K562 (cell line): ENCODE measurements at regions not wholly inside any gene's neighbourhood (a gene's known extent, or its start where the extent isn't known, plus 50 kb on each side); places are given as distances from the start of the nearest gene placed in this dataset.

Experiments used
- BCL6 ChIP-seq: fragments of 250-450 bp; sonication (Bioruptor Pico); IDR thresholded peaks from 2 replicates; pipeline ENCODE4 v1.4.0; 2020
- BCOR ChIP-seq: fragments of 450-650 bp; IDR thresholded peaks from 2 replicates; pipeline ENCODE4 v1.6.1; 2016
- BMI1 ChIP-seq: fragments of 150-350 bp; IDR thresholded peaks from 2 replicates; pipeline ENCODE4 v1.6.1; 2014; ENCODE audit warnings: low read length
- FOXK2 ChIP-seq, 2 experiments: fragments of 450-650 bp; IDR thresholded peaks in 1 of 2; conservative IDR thresholded peaks in 1 of 2; 2 replicates each; pipeline ENCODE4 v1.6.1; 2016; ENCODE audit warnings: low read depth in 2 of 2, mild to moderate bottlenecking in 1 of 2
- GABPA ChIP-seq: fragments of 200-800 bp; sonication (Bioruptor generic); conservative IDR thresholded peaks from 2 replicates; pipeline ENCODE4 v1.6.1; 2016; ENCODE audit warnings: low read depth, missing genetic modification characterization, missing compliant biosample characterization
- GTF2E2 ChIP-seq: fragments of 200-800 bp; sonication (Bioruptor generic); IDR thresholded peaks from 2 replicates; pipeline ENCODE4 v1.6.1; 2016; ENCODE audit warnings: missing genetic modification characterization, missing compliant biosample characterization
- HDAC6 ChIP-seq: IDR thresholded peaks from 2 replicates; pipeline ENCODE4 v1.6.1; 2012; ENCODE audit warnings: low read depth, mild to moderate bottlenecking, control low read depth, inconsistent platforms, low read length, moderate library complexity
- HDAC8 ChIP-seq: fragments of 450-650 bp; IDR thresholded peaks from 2 replicates; pipeline ENCODE4 v1.6.1; 2016; ENCODE audit warnings: mild to moderate bottlenecking, missing genetic modification characterization, moderate library complexity, missing compliant biosample characterization
- JUNB ChIP-seq: fragments of 450-650 bp; formaldehyde crosslinking; conservative IDR thresholded peaks from 2 replicates; pipeline ENCODE4 v1.4.0; 2020; ENCODE audit warnings: mild to moderate bottlenecking
- MEF2D ChIP-seq: conservative IDR thresholded peaks from 2 replicates; pipeline ENCODE4 v1.6.1; 2016; ENCODE audit warnings: low read depth, missing genetic modification characterization, missing compliant biosample characterization
- NFE2L1 ChIP-seq: fragments of 450-650 bp; IDR thresholded peaks from 2 replicates; pipeline ENCODE4 v1.6.1; 2016; ENCODE audit warnings: missing genetic modification characterization, low read depth, mild to moderate bottlenecking, missing compliant biosample characterization, moderate library complexity, borderline replicate concordance
- NRF1 ChIP-seq, 2 experiments: fragments of 450-650 bp; IDR thresholded peaks in 1 of 2; conservative IDR thresholded peaks in 1 of 2; 2 replicates each; pipeline ENCODE4 v1.6.1; 2014; ENCODE audit warnings: mild to moderate bottlenecking in 2 of 2
- POLR2AphosphoS5 ChIP-seq: IDR thresholded peaks from 2 replicates; pipeline ENCODE4 v1.6.1; 2011; ENCODE audit warnings: mild to moderate bottlenecking, low read depth, low read length, moderate library complexity; ENCODE audit not compliant: control insufficient read depth, insufficient read depth
- RCOR1 ChIP-seq, 2 experiments: IDR thresholded peaks; 2 replicates each; pipeline ENCODE4 v1.6.1; 2012; ENCODE audit warnings: low read depth in 2 of 2, low read length in 2 of 2, borderline replicate concordance in 1 of 2, improper control_type of control experiment in 1 of 2
- STAT5B ChIP-seq: fragments of 250-450 bp; sonication (Bioruptor Pico); IDR thresholded peaks from 2 replicates; pipeline ENCODE4 v1.8.0; 2021; ENCODE audit warnings: mild to moderate bottlenecking, inconsistent platforms
- ZBTB8A ChIP-seq: fragments of 450-650 bp; IDR thresholded peaks from 2 replicates; pipeline ENCODE4 v1.6.1; 2018; ENCODE audit warnings: mild to moderate bottlenecking, moderate library complexity; ENCODE audit not compliant: partially characterized antibody
- ZFX ChIP-seq: sonication (generic); formaldehyde crosslinking; IDR thresholded peaks from 2 replicates; pipeline ENCODE4 v1.8.0; 2022; ENCODE audit warnings: mild to moderate bottlenecking, missing genetic modification reagents, moderate library complexity
- ZNF232 ChIP-seq: sonication (generic); formaldehyde crosslinking; IDR thresholded peaks from 2 replicates; pipeline ENCODE4 v1.8.0; 2022; ENCODE audit warnings: mild to moderate bottlenecking, missing genetic modification reagents
- ZNF282 ChIP-seq: sonication (generic); formaldehyde crosslinking; IDR thresholded peaks from 2 replicates; pipeline ENCODE4 v1.8.1; 2023; ENCODE audit warnings: missing genetic modification reagents
- ZNF436 ChIP-seq: fragments of 250-450, 450-650 bp; sonication (Bioruptor Pico); formaldehyde crosslinking; IDR thresholded peaks from 2 replicates; pipeline ENCODE4 v1.7.0; 2020; ENCODE audit warnings: mild to moderate bottlenecking
- ZNF778 ChIP-seq: fragments of 450-650 bp; formaldehyde crosslinking; IDR thresholded peaks from 2 replicates; pipeline ENCODE4 v1.4.0; 2020; ENCODE audit warnings: mild to moderate bottlenecking, moderate library complexity
- TF ChIP-seq, protein P1 (sequence below): fragments of 250-450 bp; sonication (Bioruptor Pico); IDR thresholded peaks from 2 replicates; pipeline ENCODE4 v1.5.0; 2021; ENCODE audit warnings: mild to moderate bottlenecking, borderline replicate concordance
- TF ChIP-seq, protein P2 (sequence below): IDR thresholded peaks from 2 replicates; pipeline ENCODE4 v1.6.1; 2012; ENCODE audit warnings: low read depth, low read length, improper control_type of control experiment, borderline replicate concordance
- TF ChIP-seq, protein P3 (sequence below): fragments of 450-650 bp; IDR thresholded peaks from 2 replicates; pipeline ENCODE4 v1.6.1; 2017; ENCODE audit warnings: antibody characterized with exemption

DNA sequence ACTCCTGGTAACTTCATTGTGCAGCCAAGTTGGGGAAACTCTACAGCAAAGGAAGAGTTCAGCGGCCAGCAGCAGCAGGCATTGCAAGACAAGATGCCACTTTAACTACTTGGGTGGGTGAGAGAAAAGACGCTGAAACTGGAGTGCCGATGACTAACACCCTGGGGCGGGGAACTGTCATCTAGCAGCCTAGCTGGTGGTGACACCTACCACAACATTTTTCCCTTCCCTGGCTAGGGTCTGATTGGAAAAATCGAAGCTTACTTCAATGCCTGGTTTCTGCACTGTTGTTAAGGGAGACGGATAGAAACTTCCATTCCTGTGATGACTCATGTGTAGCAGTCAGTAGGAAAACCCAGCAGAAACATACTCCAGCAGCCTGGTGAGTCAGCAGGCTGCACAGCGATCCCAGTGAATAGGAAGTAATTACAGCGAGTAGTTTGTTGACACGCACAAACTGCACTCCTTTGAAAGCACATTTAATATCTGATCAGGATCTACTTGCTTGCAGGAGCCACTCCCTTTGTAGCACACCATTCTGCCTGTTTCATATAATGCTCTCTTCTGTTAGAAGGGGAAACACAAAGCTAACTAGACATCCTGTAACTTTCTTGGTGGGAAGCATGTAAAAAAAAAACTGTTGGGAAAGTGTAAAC lies 62.1 kb upstream of the MAPRE2 start (continued):
- TF ChIP-seq, protein P1, sequence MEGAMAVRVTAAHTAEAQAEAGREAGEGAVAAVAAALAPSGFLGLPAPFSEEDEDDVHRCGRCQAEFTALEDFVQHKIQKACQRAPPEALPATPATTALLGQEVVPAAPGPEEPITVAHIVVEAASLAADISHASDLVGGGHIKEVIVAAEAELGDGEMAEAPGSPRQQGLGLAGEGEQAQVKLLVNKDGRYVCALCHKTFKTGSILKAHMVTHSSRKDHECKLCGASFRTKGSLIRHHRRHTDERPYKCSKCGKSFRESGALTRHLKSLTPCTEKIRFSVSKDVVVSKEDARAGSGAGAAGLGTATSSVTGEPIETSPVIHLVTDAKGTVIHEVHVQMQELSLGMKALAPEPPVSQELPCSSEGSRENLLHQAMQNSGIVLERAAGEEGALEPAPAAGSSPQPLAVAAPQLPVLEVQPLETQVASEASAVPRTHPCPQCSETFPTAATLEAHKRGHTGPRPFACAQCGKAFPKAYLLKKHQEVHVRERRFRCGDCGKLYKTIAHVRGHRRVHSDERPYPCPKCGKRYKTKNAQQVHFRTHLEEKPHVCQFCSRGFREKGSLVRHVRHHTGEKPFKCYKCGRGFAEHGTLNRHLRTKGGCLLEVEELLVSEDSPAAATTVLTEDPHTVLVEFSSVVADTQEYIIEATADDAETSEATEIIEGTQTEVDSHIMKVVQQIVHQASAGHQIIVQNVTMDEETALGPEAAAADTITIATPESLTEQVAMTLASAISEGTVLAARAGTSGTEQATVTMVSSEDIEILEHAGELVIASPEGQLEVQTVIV (CRISPR knock-in tag): no peak
- TF ChIP-seq NFE2L1 (tag) (no peak), JUNB (CRISPR knock-in tag) (peak; percentile 96), HDAC8 (tag) (no peak), GTF2E2 (tag) (peak; percentile 17; the same call in 1 of the 2 replicates), FOXK2 (conservative IDR thresholded peaks at IDR 0.05 in 1 of 2, IDR thresholded peaks at IDR 0.05 in 1 of 2; ENCODE audit: low read depth in 2 of 2) (peak; percentile 71 to 78), POLR2AphosphoS5 (no peak), ZFX (CRISPR knock-in tag) (no peak), ZNF282 (CRISPR knock-in tag) (no peak), BCL6 (CRISPR knock-in tag) (no peak), MEF2D (tag) (no peak), BMI1 (peak; percentile 64), HDAC6 (no peak), RCOR1 (IDR thresholded peaks at IDR 0.05; ENCODE audit: borderline replicate concordance in 1 of 2, low read depth in 2 of 2, low read length in 2 of 2) (peak in 1 of 2 experiments; percentile 77; a peak in 2 of 4 replicates), ZBTB8A (no peak), ZNF778 (CRISPR knock-in tag) (no peak), ZNF232 (CRISPR knock-in tag) (no peak), BCOR (0 out of 2 replicates have a peak, but pooled peaks have one; percentile 15), NRF1 (conservative IDR thresholded peaks at IDR 0.05 in 1 of 2, IDR thresholded peaks at IDR 0.05 in 1 of 2) (peak; percentile 46 to 56; a peak in 2 of 4 replicates), ZNF436 (CRISPR knock-in tag) (no peak), STAT5B (CRISPR knock-in tag) (no peak), GABPA (tag) (peak; percentile 26; the same call in 1 of the 2 replicates)
- TF ChIP-seq, protein P2, sequence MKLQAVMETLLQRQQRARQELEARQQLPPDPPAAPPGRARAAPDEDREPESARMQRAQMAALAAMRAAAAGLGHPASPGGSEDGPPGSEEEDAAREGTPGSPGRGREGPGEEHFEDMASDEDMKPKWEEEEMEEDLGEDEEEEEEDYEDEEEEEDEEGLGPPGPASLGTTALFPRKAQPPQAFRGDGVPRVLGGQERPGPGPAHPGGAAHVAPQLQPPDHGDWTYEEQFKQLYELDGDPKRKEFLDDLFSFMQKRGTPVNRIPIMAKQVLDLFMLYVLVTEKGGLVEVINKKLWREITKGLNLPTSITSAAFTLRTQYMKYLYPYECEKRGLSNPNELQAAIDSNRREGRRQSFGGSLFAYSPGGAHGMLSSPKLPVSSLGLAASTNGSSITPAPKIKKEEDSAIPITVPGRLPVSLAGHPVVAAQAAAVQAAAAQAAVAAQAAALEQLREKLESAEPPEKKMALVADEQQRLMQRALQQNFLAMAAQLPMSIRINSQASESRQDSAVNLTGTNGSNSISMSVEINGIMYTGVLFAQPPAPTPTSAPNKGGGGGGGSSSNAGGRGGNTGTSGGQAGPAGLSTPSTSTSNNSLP: peak; percentile 91; the same call in 1 of the 2 replicates
- TF ChIP-seq, protein P3, sequence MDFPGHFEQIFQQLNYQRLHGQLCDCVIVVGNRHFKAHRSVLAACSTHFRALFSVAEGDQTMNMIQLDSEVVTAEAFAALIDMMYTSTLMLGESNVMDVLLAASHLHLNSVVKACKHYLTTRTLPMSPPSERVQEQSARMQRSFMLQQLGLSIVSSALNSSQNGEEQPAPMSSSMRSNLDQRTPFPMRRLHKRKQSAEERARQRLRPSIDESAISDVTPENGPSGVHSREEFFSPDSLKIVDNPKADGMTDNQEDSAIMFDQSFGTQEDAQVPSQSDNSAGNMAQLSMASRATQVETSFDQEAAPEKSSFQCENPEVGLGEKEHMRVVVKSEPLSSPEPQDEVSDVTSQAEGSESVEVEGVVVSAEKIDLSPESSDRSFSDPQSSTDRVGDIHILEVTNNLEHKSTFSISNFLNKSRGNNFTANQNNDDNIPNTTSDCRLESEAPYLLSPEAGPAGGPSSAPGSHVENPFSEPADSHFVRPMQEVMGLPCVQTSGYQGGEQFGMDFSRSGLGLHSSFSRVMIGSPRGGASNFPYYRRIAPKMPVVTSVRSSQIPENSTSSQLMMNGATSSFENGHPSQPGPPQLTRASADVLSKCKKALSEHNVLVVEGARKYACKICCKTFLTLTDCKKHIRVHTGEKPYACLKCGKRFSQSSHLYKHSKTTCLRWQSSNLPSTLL: 0 out of 2 replicates have a peak, but pooled peaks have one; percentile 32
